ENCODE measurements at regions not wholly inside any gene's neighbourhood (a gene's known extent, or its start where the extent isn't known, plus 50 kb on each side); places are given as distances from the start of the nearest gene placed in this dataset.

GRCh38 chr2:593356-594026 lies 83.7 kb downstream of the TMEM18 start:
- Histone ChIP-seq H3K27ac (no peak overlapping the region), H3K36me3 (no peaks in the 10 kb centered on the region), H3K9me3 (no peaks in the 10 kb centered on the region), H3K4me3 (no peak overlapping the region), H3K27me3 (no peaks in the 10 kb centered on the region), H3K4me1 (no peaks in the 10 kb centered on the region)
- no peak for DNase-seq
- ATAC-seq (ENCODE audit: low FRiP score in 2 of 2): peak in 1 of 2 donors; percentile 27
- 83 to 87% methylated on average over 15 to 17 of the region's 17 CpGs for WGBS, 2 donors
- TF ChIP-seq EP300 (IDR thresholded peaks at IDR 0.05): no peak
- no peak for TF ChIP-seq POLR2A (IDR thresholded peaks at IDR 0.05)
- TF ChIP-seq CTCF (IDR thresholded peaks at IDR 0.05): no peak
- TF ChIP-seq POLR2AphosphoS5 (IDR thresholded peaks at IDR 0.05): no peak

GRCh38 chr2:592737-593136 lies 84.5 kb downstream of the TMEM18 start:
- Histone ChIP-seq H3K9me3 (no peaks in the 10 kb centered on the region), H3K4me3 (no peak overlapping the region), H3K27me3 (no peaks in the 10 kb centered on the region), H3K27ac (no peak overlapping the region), H3K36me3 (no peaks in the 10 kb centered on the region), H3K4me1 (no peaks in the 10 kb centered on the region)
- ATAC-seq (ENCODE audit: low FRiP score in 2 of 2): no peak
- WGBS, 2 donors: 92 to 94% methylated on average over 8 of the region's 8 CpGs
- no peak for DNase-seq
- TF ChIP-seq CTCF (IDR thresholded peaks at IDR 0.05): no peak
- TF ChIP-seq POLR2A (IDR thresholded peaks at IDR 0.05): no peak
- TF ChIP-seq POLR2AphosphoS5 (IDR thresholded peaks at IDR 0.05): no peak
- no peak for TF ChIP-seq EP300 (IDR thresholded peaks at IDR 0.05)

GRCh38 chr2:590214-591175 lies 86.7 kb downstream of the TMEM18 start:
- no peaks in the 10 kb centered on the region for H3K9me3 ChIP-seq
- H3K4me3 ChIP-seq: no peak overlapping the region
- no peaks in the 10 kb centered on the region for H3K4me1 ChIP-seq
- WGBS, 2 donors: 81 to 84% methylated on average over 19 of the region's 19 CpGs
- no peak for DNase-seq
- H3K36me3 ChIP-seq: no peaks in the 10 kb centered on the region
- H3K27ac ChIP-seq: no peak overlapping the region
- no peak for ATAC-seq (ENCODE audit: low FRiP score in 2 of 2)
- no peak for TF ChIP-seq POLR2A (IDR thresholded peaks at IDR 0.05)
- TF ChIP-seq EP300 (IDR thresholded peaks at IDR 0.05): no peak
- no peak for TF ChIP-seq CTCF (IDR thresholded peaks at IDR 0.05)
- no peak for TF ChIP-seq POLR2AphosphoS5 (IDR thresholded peaks at IDR 0.05)
- no peaks in the 10 kb centered on the region for H3K27me3 ChIP-seq

GRCh38 chr2:589281-590130 lies 87.7 kb downstream of the TMEM18 start:
- ATAC-seq (ENCODE audit: low FRiP score in 2 of 2) (no peak), DNase-seq (no peak)
- H3K27ac ChIP-seq: no peak overlapping the region
- no peaks in the 10 kb centered on the region for H3K27me3 ChIP-seq
- H3K9me3 ChIP-seq: no peaks in the 10 kb centered on the region
- H3K36me3 ChIP-seq: no peaks in the 10 kb centered on the region
- WGBS, 2 donors: 85 to 88% methylated on average over 10 of the region's 10 CpGs
- no peak for TF ChIP-seq EP300 (IDR thresholded peaks at IDR 0.05)
- no peak for TF ChIP-seq POLR2A (IDR thresholded peaks at IDR 0.05)
- TF ChIP-seq POLR2AphosphoS5 (IDR thresholded peaks at IDR 0.05): no peak
- no peak for TF ChIP-seq CTCF (IDR thresholded peaks at IDR 0.05)
- H3K4me3 ChIP-seq: no peak overlapping the region
- no peaks in the 10 kb centered on the region for H3K4me1 ChIP-seq

Data from upper lobe of left lung (tissue), 6 donors.